ENCODE measurements at regions not wholly inside any gene's neighbourhood (a gene's known extent, or its start where the extent isn't known, plus 50 kb on each side); places are given as distances from the start of the nearest gene placed in this dataset.

DNA sequence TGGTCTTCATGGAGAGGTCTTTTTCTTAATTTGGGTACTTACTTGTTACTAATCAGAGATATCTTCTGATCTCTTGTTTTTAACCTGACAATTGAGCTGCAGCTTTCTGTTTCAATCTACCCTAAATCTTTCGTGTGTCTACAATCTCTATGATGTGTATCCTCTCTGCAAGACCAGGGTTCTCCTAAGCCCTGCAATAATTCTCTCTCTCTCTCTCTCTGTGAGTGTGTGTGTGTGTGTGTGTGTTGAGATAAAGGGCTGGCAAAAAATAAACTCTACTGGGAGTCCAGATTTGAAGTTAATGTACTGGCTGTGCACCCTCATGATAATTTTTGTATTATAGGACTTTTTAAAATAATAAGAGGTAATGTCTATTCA is 57.8 kb upstream of the FBXL7 start:
- H4K8ac ChIP-seq (ENCODE audit: extremely low read depth, insufficient read depth, low read length): no peak overlapping the region
- ChIA-PET POLR2A (ENCODE audit: partially characterized antibody) (no interaction called here), CTCF (ENCODE audit: partially characterized antibody) (no interaction called here)
- H3K79me1 ChIP-seq (ENCODE audit: low read depth, low read length): no peaks in the 10 kb centered on the region
- no peak overlapping the region for H3K14ac ChIP-seq (ENCODE audit: insufficient read length)
- H3K27me3 ChIP-seq (replicated peaks in 1 of 4; ENCODE audit: control insufficient read depth in 3 of 4, extremely low read depth in 1 of 4, insufficient read depth in 3 of 4, low read length in 3 of 4): no peaks in the 10 kb centered on the region
- no peaks in the 10 kb centered on the region for H3K79me2 ChIP-seq (ENCODE audit: control insufficient read depth in 1 of 2, insufficient read depth in 2 of 2, low read length in 2 of 2)
- H3K4me1 ChIP-seq (replicated peaks in 1 of 4; ENCODE audit: control insufficient read depth in 3 of 4, insufficient read depth in 4 of 4, low read length in 3 of 4): no peaks in the 10 kb centered on the region
- TF ChIP-seq TCF12 (IDR thresholded peaks at IDR 0.05; ENCODE audit: low read depth, low read length) (no peak), CEBPB (IDR thresholded peaks at IDR 0.05; ENCODE audit: low read depth, low read length) (no peak), TAF1 (IDR thresholded peaks at IDR 0.05; ENCODE audit: low read depth, low read length) (no peak), SAP30 (IDR thresholded peaks at IDR 0.05; ENCODE audit: insufficient read depth, insufficient replicate concordance, low read length) (no peak), RNF2 (IDR thresholded peaks at IDR 0.05; ENCODE audit: borderline replicate concordance, low read depth, low read length, missing control alignments, poor library complexity, severe bottlenecking) (no peak), CBX8 (IDR thresholded peaks at IDR 0.05; ENCODE audit: borderline replicate concordance, low read depth, low read length) (no peak), RAD21 (IDR thresholded peaks at IDR 0.05 in 1 of 2, conservative IDR thresholded peaks at IDR 0.05 in 1 of 2; ENCODE audit: low read depth in 2 of 2, low read length in 2 of 2) (no peak), CREB1 (IDR thresholded peaks at IDR 0.05) (no peak), SP1 (IDR thresholded peaks at IDR 0.05; ENCODE audit: low read depth, low read length) (no peak)
- TF ChIP-seq, protein P1, sequence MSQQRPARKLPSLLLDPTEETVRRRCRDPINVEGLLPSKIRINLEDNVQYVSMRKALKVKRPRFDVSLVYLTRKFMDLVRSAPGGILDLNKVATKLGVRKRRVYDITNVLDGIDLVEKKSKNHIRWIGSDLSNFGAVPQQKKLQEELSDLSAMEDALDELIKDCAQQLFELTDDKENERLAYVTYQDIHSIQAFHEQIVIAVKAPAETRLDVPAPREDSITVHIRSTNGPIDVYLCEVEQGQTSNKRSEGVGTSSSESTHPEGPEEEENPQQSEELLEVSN (IDR thresholded peaks at IDR 0.05): no peak
- 67% methylated on average over 1 of the region's 1 CpG; no CpG with 5 or more reads in 1 of the 2 experiments for WGBS, 2 experiments (ENCODE audit: extremely low coverage in 1 of 2, insufficient coverage in 1 of 2, insufficient read length in 1 of 2, insufficient replicate concordance in 2 of 2, low coverage in 1 of 2, low lambda C conversion rate in 2 of 2, missing lambda C conversion rate in 1 of 2)
- no peak for DNase-seq (ENCODE audit: low read depth in 1 of 2, low spot score in 2 of 2)
- no peak overlapping the region for H3K23ac ChIP-seq (ENCODE audit: insufficient read length)
- H2BK120ac ChIP-seq (replicated peaks; ENCODE audit: low read depth, low read length): no peak overlapping the region
- H2BK15ac ChIP-seq (ENCODE audit: low read length): no peak overlapping the region
- H2AFZ ChIP-seq (ENCODE audit: low read length): no peak overlapping the region
- H3K36me3 ChIP-seq (ENCODE audit: control insufficient read depth in 2 of 4, insufficient read depth in 4 of 4, low read length in 3 of 4): no peaks in the 10 kb centered on the region
- no peak overlapping the region for H2BK5ac ChIP-seq (ENCODE audit: low read depth, low read length)
- H2AK5ac ChIP-seq (ENCODE audit: low read depth, low read length): no peak overlapping the region
- FAIRE-seq: no peak
- H3K4ac ChIP-seq (replicated peaks; ENCODE audit: insufficient read length, low read depth, low read length): no peak overlapping the region
- H2BK20ac ChIP-seq (ENCODE audit: low read length): no peak overlapping the region
- no peak overlapping the region for H3K9ac ChIP-seq (replicated peaks in 1 of 4; ENCODE audit: extremely low read depth in 1 of 4, low read depth in 3 of 4, low read length in 3 of 4)
- H3K4me3 ChIP-seq (ENCODE audit: extremely low read depth in 1 of 4, insufficient read depth in 2 of 4, low read depth in 3 of 4, low read length in 4 of 4): no peak overlapping the region
- no peaks in the 10 kb centered on the region for H3K23me2 ChIP-seq (ENCODE audit: low read depth, low read length)
- H3K4me2 ChIP-seq (ENCODE audit: insufficient read depth in 1 of 2, low read depth in 2 of 2, low read length in 2 of 2): no peak overlapping the region
- H4K91ac ChIP-seq (replicated peaks; ENCODE audit: insufficient read length, low read length): no peak overlapping the region
- no peak overlapping the region for H3K27ac ChIP-seq (ENCODE audit: low read depth, low read length)
- H4K20me1 ChIP-seq (replicated peaks in 1 of 2; ENCODE audit: control insufficient read depth in 1 of 2, insufficient read depth in 2 of 2, low read length in 2 of 2): no peaks in the 10 kb centered on the region
- H3K9me3 ChIP-seq (ENCODE audit: insufficient read depth in 2 of 2, low read depth in 1 of 2, low read length in 1 of 2): no peaks in the 10 kb centered on the region
- H4K5ac ChIP-seq (ENCODE audit: insufficient read length, low read depth, low read length): no peak overlapping the region
- H3K56ac ChIP-seq (replicated peaks; ENCODE audit: insufficient read length, low read depth, low read length): no peak overlapping the region
- H2BK12ac ChIP-seq (ENCODE audit: low read depth, low read length): no peak overlapping the region
- H3K18ac ChIP-seq (ENCODE audit: extremely low read depth, low read length): no peak overlapping the region

Data from H1 (cell line).